ENCODE measurements at regions not wholly inside any gene's neighbourhood (a gene's known extent, or its start where the extent isn't known, plus 50 kb on each side); places are given as distances from the start of the nearest gene placed in this dataset.
"Not testable (repeated sequence)": the region's sequence is repeated elsewhere in the genome, so short reads cannot be mapped to it uniquely, and the experiment has no call there.

GRCh38 chr1:238439511-238439910, 548.8 kb upstream of the ZP4 start:
- Histone ChIP-seq H3K36me3 (ENCODE audit: low read depth) (no peaks in the 10 kb centered on the region), H3K4me1 (ENCODE audit: low read depth) (no peaks in the 10 kb centered on the region), H3K9me3 (no peaks in the 10 kb centered on the region), H3K4me3 (no peak overlapping the region)
- DNase-seq (no peak), ATAC-seq (no peak)
- TF ChIP-seq CTCF (IDR thresholded peaks at IDR 0.05), result no peak
- intact Hi-C loops (cut with DNase I, micrococcal nuclease), result no loop called here

GRCh38 chr1:238438311-238439270, 547.9 kb upstream of the ZP4 start:
- Histone ChIP-seq H3K4me1 (ENCODE audit: low read depth) (no peaks in the 10 kb centered on the region), H3K9me3 (no peaks in the 10 kb centered on the region), H3K36me3 (ENCODE audit: low read depth) (no peaks in the 10 kb centered on the region), H3K4me3 (no peak overlapping the region)
- TF ChIP-seq CTCF (IDR thresholded peaks at IDR 0.05), result no peak
- DNase-seq (no peak), ATAC-seq (no peak)
- intact Hi-C loops (cut with DNase I, micrococcal nuclease), result no loop called here

- not testable (repeated sequence) for H3K4me1 ChIP-seq (ENCODE audit: low read depth)
Observed at GRCh38 chr1:238429703-238430102, 539.0 kb upstream of the ZP4 start.

GRCh38 chr1:238419209-238419608, 528.5 kb upstream of the ZP4 start:
- intact Hi-C loops (cut with DNase I, micrococcal nuclease), result no loop called here

More at GRCh38 chr1:238429703-238430102, 539.0 kb upstream of the ZP4 start:
- ATAC-seq; DNase-seq; H3K36me3 ChIP-seq (ENCODE audit: low read depth); H3K9me3 ChIP-seq; H3K4me3 ChIP-seq; intact Hi-C loops (cut with DNase I, micrococcal nuclease): not testable (repeated sequence)

GRCh38 chr1:238409932-238410331, 519.2 kb upstream of the ZP4 start:
- H3K9me3 ChIP-seq, result no peaks in the 10 kb centered on the region
- H3K36me3 ChIP-seq (ENCODE audit: low read depth), result no peaks in the 10 kb centered on the region
- DNase-seq, result no peak
- no peak overlapping the region for H3K4me3 ChIP-seq
- no peaks in the 10 kb centered on the region for H3K4me1 ChIP-seq (ENCODE audit: low read depth)
- intact Hi-C loops (cut with DNase I, micrococcal nuclease), result no loop called here
- no peak for TF ChIP-seq CTCF (IDR thresholded peaks at IDR 0.05)
- ATAC-seq, result no peak

More at GRCh38 chr1:238419209-238419608, 528.5 kb upstream of the ZP4 start:
- H3K4me3 ChIP-seq, result no peak overlapping the region
- ATAC-seq (no peak), DNase-seq (no peak)
- no peaks in the 10 kb centered on the region for H3K36me3 ChIP-seq (ENCODE audit: low read depth)
- no peaks in the 10 kb centered on the region for H3K9me3 ChIP-seq
- no peak for TF ChIP-seq CTCF (IDR thresholded peaks at IDR 0.05)
- H3K4me1 ChIP-seq (ENCODE audit: low read depth), result no peaks in the 10 kb centered on the region

GRCh38 chr1:238409191-238409850, 518.6 kb upstream of the ZP4 start:
- ATAC-seq, result no peak
- H3K36me3 ChIP-seq (ENCODE audit: low read depth), result no peaks in the 10 kb centered on the region
- no peaks in the 10 kb centered on the region for H3K4me1 ChIP-seq (ENCODE audit: low read depth)
- no peaks in the 10 kb centered on the region for H3K9me3 ChIP-seq
- no peak for TF ChIP-seq CTCF (IDR thresholded peaks at IDR 0.05)
- DNase-seq, result no peak
- intact Hi-C loops (cut with DNase I, micrococcal nuclease), result no loop called here
- no peak overlapping the region for H3K4me3 ChIP-seq

Measured in mucosa of descending colon (tissue), 3 donors.